Lower lobe of right lung (tissue), 2 donors: ENCODE measurements at regions not wholly inside any gene's neighbourhood (a gene's known extent, or its start where the extent isn't known, plus 50 kb on each side); places are given as distances from the start of the nearest gene placed in this dataset.

ENCODE experiments used
- ATAC-seq, 2 donors: fragments of 200-7000 bp; cut with Tn5 transposase; one replicate each; pipeline ENCODE4 v1.9.1; 2020 to 2022; ENCODE audit warnings: mild to moderate bottlenecking in 2 of 2, moderate library complexity in 2 of 2
- DNase-seq: peaks from one replicate; pipeline ENCODE4 v3.0.0-alpha.2; 2020
- H3K27ac ChIP-seq: fragments of 200-600 bp; one replicate; pipeline ENCODE4 v1.8.0; 2022
- H3K27me3 ChIP-seq: fragments of 200-600 bp; one replicate; pipeline ENCODE4 v1.8.0; 2022; ENCODE audit warnings: low read depth
- H3K36me3 ChIP-seq: fragments of 200-600 bp; one replicate; pipeline ENCODE4 v1.8.0; 2022; ENCODE audit warnings: mild to moderate bottlenecking
- H3K4me1 ChIP-seq: fragments of 200-600 bp; one replicate; pipeline ENCODE4 v1.8.0; 2022
- H3K4me3 ChIP-seq: fragments of 200-600 bp; one replicate; pipeline ENCODE4 v1.8.0; 2022; ENCODE audit warnings: mild to moderate bottlenecking
- H3K9me3 ChIP-seq: fragments of 200-600 bp; one replicate; pipeline ENCODE4 v1.8.0; 2022
- CTCF ChIP-seq: fragments of 200-600 bp; IDR thresholded peaks from one replicate; pipeline ENCODE4 v1.8.0; 2022; ENCODE audit warnings: antibody characterized with exemption, mild to moderate bottlenecking
- intact Hi-C: fragments of 100-400 bp; cut with DNase I; formaldehyde crosslinking; loops from one replicate; pipeline ENCODE4 v1.11.0; 2022
- donor health status: DM: no; HTN: yes; CAD: no; lungs with severe emphysema.

GRCh38 chr2:133802409-133803039, 234.3 kb upstream of the NCKAP5 start:
- H3K27ac ChIP-seq, result no peak overlapping the region
- H3K36me3 ChIP-seq, result no peaks in the 10 kb centered on the region
- H3K4me1 ChIP-seq, result no peaks in the 10 kb centered on the region
- H3K9me3 ChIP-seq, result no peaks in the 10 kb centered on the region
- intact Hi-C loops, result no loop called here
- DNase-seq (no peak), ATAC-seq (no peak)
- TF ChIP-seq CTCF, result no peak
- H3K4me3 ChIP-seq, result no peak overlapping the region
- H3K27me3 ChIP-seq, result no peaks in the 10 kb centered on the region

GRCh38 chr2:133806564-133806963, 238.3 kb upstream of the NCKAP5 start:
- no peak for ATAC-seq
- no peaks in the 10 kb centered on the region for H3K36me3 ChIP-seq
- no peaks in the 10 kb centered on the region for H3K4me1 ChIP-seq
- no peak overlapping the region for H3K4me3 ChIP-seq
- DNase-seq, result no peak
- TF ChIP-seq CTCF, result no peak
- no peaks in the 10 kb centered on the region for H3K9me3 ChIP-seq
- H3K27ac ChIP-seq, result no peak overlapping the region
- H3K27me3 ChIP-seq, result no peaks in the 10 kb centered on the region
- intact Hi-C loops, result no loop called here

GRCh38 chr2:133809485-133809884, 241.2 kb upstream of the NCKAP5 start:
- no peak for ATAC-seq
- intact Hi-C loops, result no loop called here
- Histone ChIP-seq H3K27me3 (no peaks in the 10 kb centered on the region), H3K9me3 (no peaks in the 10 kb centered on the region), H3K4me3 (no peak overlapping the region), H3K4me1 (no peaks in the 10 kb centered on the region), H3K27ac (no peak overlapping the region), H3K36me3 (no peaks in the 10 kb centered on the region)
- no peak for TF ChIP-seq CTCF
- no peak for DNase-seq

- H3K4me1 ChIP-seq, result no peaks in the 10 kb centered on the region
- H3K27me3 ChIP-seq, result no peaks in the 10 kb centered on the region
- no peak overlapping the region for H3K4me3 ChIP-seq
- H3K36me3 ChIP-seq, result no peaks in the 10 kb centered on the region
- no peak overlapping the region for H3K27ac ChIP-seq
- TF ChIP-seq CTCF, result no peak
- DNase-seq (no peak), ATAC-seq (no peak)
- H3K9me3 ChIP-seq, result no peaks in the 10 kb centered on the region
- intact Hi-C loops, result no loop called here
These were observed 242.3 kb upstream of the NCKAP5 start for GRCh38 chr2:133810559-133810958.

- Histone ChIP-seq H3K27ac (no peak overlapping the region), H3K27me3 (no peaks in the 10 kb centered on the region), H3K36me3 (no peaks in the 10 kb centered on the region), H3K9me3 (no peaks in the 10 kb centered on the region), H3K4me3 (no peak overlapping the region), H3K4me1 (no peaks in the 10 kb centered on the region)
- TF ChIP-seq CTCF, result no peak
- intact Hi-C loops, result no loop called here
- ATAC-seq (no peak), DNase-seq (no peak)
These were observed 243.3 kb upstream of the NCKAP5 start for GRCh38 chr2:133811409-133812125.
